ENCODE measurements at regions not wholly inside any gene's neighbourhood (a gene's known extent, or its start where the extent isn't known, plus 50 kb on each side); places are given as distances from the start of the nearest gene placed in this dataset.
"Not testable (repeated sequence)": the region's sequence is repeated elsewhere in the genome, so short reads cannot be mapped to it uniquely, and the experiment has no call there.

GRCh38 chr3:181929501-181929900 is 217.8 kb downstream of the SOX2 start:
- DNase-seq (ENCODE audit: low read depth): no peak
- no peak overlapping the region for H3K4me3 ChIP-seq (ENCODE audit: low read depth, low read length)
- TF ChIP-seq CTCF (IDR thresholded peaks at IDR 0.05; ENCODE audit: insufficient read depth, low read depth, low read length): no peak

DNA sequence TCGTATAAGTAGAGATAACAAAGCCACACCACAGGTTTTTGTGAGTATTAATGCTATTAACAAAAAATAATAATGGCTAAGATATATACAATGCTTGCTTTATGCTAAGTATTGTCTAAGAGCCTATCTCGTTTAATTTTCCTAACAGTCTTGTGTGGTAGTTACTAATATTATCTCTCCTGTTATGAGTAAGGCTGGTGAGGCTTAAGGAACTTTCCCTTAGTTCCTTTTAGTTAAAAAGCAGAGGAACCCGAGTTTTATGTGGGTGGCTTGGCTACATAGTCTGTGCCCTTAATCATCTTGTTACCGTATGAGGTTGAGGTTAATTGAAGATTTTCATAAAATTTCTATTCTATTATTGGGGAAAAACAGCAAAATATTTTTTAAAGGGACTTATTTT is 218.4 kb downstream of the SOX2 start:
- TF ChIP-seq CTCF (IDR thresholded peaks at IDR 0.05; ENCODE audit: insufficient read depth, low read depth, low read length): no peak
- no peak for DNase-seq (ENCODE audit: low read depth)
- H3K4me3 ChIP-seq (ENCODE audit: low read depth, low read length): no peak overlapping the region

DNA sequence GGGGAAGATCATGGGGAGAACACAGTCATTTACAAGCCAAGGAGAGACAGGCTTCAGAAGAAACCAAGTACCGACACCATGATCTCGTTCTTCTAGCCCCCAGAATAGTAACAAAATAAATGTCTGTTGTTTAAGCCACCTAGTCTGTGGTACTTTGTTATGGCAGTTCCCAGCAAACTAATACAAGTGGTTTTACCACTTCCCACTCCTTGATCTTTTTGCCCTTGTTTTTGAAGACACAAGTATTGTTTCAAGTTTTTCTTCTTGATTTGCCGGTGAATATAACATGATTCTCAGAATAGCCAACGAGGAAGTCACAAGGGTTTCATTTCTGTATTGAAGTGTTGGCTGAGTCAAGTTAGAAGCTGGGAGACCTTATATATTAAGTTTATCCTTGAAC is 220.3 kb downstream of the SOX2 start:
- TF ChIP-seq CTCF (IDR thresholded peaks at IDR 0.05; ENCODE audit: insufficient read depth, low read depth, low read length): no peak
- H3K4me3 ChIP-seq (ENCODE audit: low read depth, low read length): no peak overlapping the region
- DNase-seq (ENCODE audit: low read depth): no peak

GRCh38 chr3:181933052-181933618 is 221.4 kb downstream of the SOX2 start:
- no peak overlapping the region for H3K4me3 ChIP-seq (ENCODE audit: low read depth, low read length)
- no peak for DNase-seq (ENCODE audit: low read depth)
- no peak for TF ChIP-seq CTCF (IDR thresholded peaks at IDR 0.05; ENCODE audit: insufficient read depth, low read depth, low read length)

- no peak for DNase-seq (ENCODE audit: low read depth)
Observed at GRCh38 chr3:181935915-181936314, 224.2 kb downstream of the SOX2 start.

GRCh38 chr3:181936774-181937173 is 225.0 kb downstream of the SOX2 start:
- no peak for DNase-seq (ENCODE audit: low read depth)
- H3K4me3 ChIP-seq (ENCODE audit: low read depth, low read length): no peak overlapping the region
- no peak for TF ChIP-seq CTCF (IDR thresholded peaks at IDR 0.05; ENCODE audit: insufficient read depth, low read depth, low read length)

More at GRCh38 chr3:181935915-181936314, 224.2 kb downstream of the SOX2 start:
- TF ChIP-seq CTCF (IDR thresholded peaks at IDR 0.05; ENCODE audit: insufficient read depth, low read depth, low read length): no peak
- H3K4me3 ChIP-seq (ENCODE audit: low read depth, low read length): no peak overlapping the region

DNA sequence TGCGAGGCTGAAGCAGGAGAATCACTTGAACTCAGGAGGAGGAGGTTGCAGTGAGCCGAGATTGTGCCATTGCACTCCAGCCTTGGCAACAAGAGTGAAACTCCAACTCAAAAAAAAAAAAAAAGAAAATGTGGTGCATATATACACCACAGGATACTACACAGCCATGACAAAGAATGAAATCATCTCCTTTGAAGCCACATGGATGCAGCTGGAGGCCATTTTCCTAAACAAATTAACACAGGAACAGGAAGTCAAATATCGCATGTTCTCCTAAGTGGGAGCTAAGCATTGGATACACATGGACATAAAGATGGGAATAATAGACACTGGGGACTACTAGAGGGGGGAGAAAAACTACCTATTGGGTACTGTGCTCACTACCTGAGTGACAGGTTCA is 226.9 kb downstream of the SOX2 start:
- not testable (repeated sequence) for DNase-seq (ENCODE audit: low read depth); H3K4me3 ChIP-seq (ENCODE audit: low read depth, low read length)

Measured in fibroblast of villous mesenchyme (primary cell).